ENCODE measurements at regions not wholly inside any gene's neighbourhood (a gene's known extent, or its start where the extent isn't known, plus 50 kb on each side); places are given as distances from the start of the nearest gene placed in this dataset.

- Histone ChIP-seq H3K27me3 (ENCODE audit: low read length) (no peaks in the 10 kb centered on the region), H3K79me2 (ENCODE audit: insufficient read depth, low read length) (no peaks in the 10 kb centered on the region), H4K20me1 (ENCODE audit: low read depth, low read length) (no peaks in the 10 kb centered on the region), H3K36me3 (ENCODE audit: low read length) (no peaks in the 10 kb centered on the region), H3F3A (ENCODE audit: insufficient read depth) (no peaks in the 10 kb centered on the region), H3K9ac (ENCODE audit: low read length) (no peak overlapping the region), H3K27ac (ENCODE audit: low read depth, low read length) (no peak overlapping the region), H3K9me3 (ENCODE audit: insufficient read depth, low read length) (no peaks in the 10 kb centered on the region; the same call in 1 of the 2 replicates), H3K9me2 (replicated peaks; ENCODE audit: insufficient read depth, low read length) (no peaks in the 10 kb centered on the region), H2AFZ (ENCODE audit: low read depth, low read length, severe bottlenecking) (no peak overlapping the region), H3K4me2 (ENCODE audit: low read depth, low read length, poor library complexity, severe bottlenecking) (no peak overlapping the region), H3K4me3 (ENCODE audit: insufficient read depth, low read length, poor library complexity, severe bottlenecking) (no peak overlapping the region)
- TF ChIP-seq CTCF (IDR thresholded peaks at IDR 0.05; ENCODE audit: insufficient read depth, low read length, poor library complexity, severe bottlenecking) (no peak), EZH2phosphoT487 (conservative IDR thresholded peaks at IDR 0.05; ENCODE audit: low read length) (no peak)
Measured at GRCh38 chr3:115401298-115401697, 222.0 kb upstream of the GAP43 start.

GRCh38 chr3:115401851-115402501 is 221.3 kb upstream of the GAP43 start:
- H3K9me2 ChIP-seq (replicated peaks; ENCODE audit: insufficient read depth, low read length): no peaks in the 10 kb centered on the region
- TF ChIP-seq EZH2phosphoT487 (conservative IDR thresholded peaks at IDR 0.05; ENCODE audit: low read length): no peak
- TF ChIP-seq CTCF (IDR thresholded peaks at IDR 0.05; ENCODE audit: insufficient read depth, low read length, poor library complexity, severe bottlenecking): no peak
- H3K27me3 ChIP-seq (ENCODE audit: low read length): no peaks in the 10 kb centered on the region
- H4K20me1 ChIP-seq (ENCODE audit: low read depth, low read length): no peaks in the 10 kb centered on the region
- no peak overlapping the region for H3K27ac ChIP-seq (ENCODE audit: low read depth, low read length)
- H3F3A ChIP-seq (ENCODE audit: insufficient read depth): no peaks in the 10 kb centered on the region
- H3K9me3 ChIP-seq (ENCODE audit: insufficient read depth, low read length): no peaks in the 10 kb centered on the region; the same call in 1 of the 2 replicates
- H3K4me3 ChIP-seq (ENCODE audit: insufficient read depth, low read length, poor library complexity, severe bottlenecking): no peak overlapping the region
- no peak overlapping the region for H2AFZ ChIP-seq (ENCODE audit: low read depth, low read length, severe bottlenecking)
- H3K9ac ChIP-seq (ENCODE audit: low read length): no peak overlapping the region
- H3K79me2 ChIP-seq (ENCODE audit: insufficient read depth, low read length): no peaks in the 10 kb centered on the region
- no peak overlapping the region for H3K4me2 ChIP-seq (ENCODE audit: low read depth, low read length, poor library complexity, severe bottlenecking)
- H3K36me3 ChIP-seq (ENCODE audit: low read length): no peaks in the 10 kb centered on the region

GRCh38 chr3:115402651-115403050 is 220.7 kb upstream of the GAP43 start:
- no peak for TF ChIP-seq CTCF (IDR thresholded peaks at IDR 0.05; ENCODE audit: insufficient read depth, low read length, poor library complexity, severe bottlenecking)
- TF ChIP-seq EZH2phosphoT487 (conservative IDR thresholded peaks at IDR 0.05; ENCODE audit: low read length): no peak
- Histone ChIP-seq H2AFZ (ENCODE audit: low read depth, low read length, severe bottlenecking) (no peak overlapping the region), H3K27ac (ENCODE audit: low read depth, low read length) (no peak overlapping the region)

More at GRCh38 chr3:115402651-115403050, 220.7 kb upstream of the GAP43 start:
- Histone ChIP-seq H3K9me2 (replicated peaks; ENCODE audit: insufficient read depth, low read length) (no peaks in the 10 kb centered on the region), H3K27me3 (ENCODE audit: low read length) (no peaks in the 10 kb centered on the region), H3F3A (ENCODE audit: insufficient read depth) (no peaks in the 10 kb centered on the region), H3K4me3 (ENCODE audit: insufficient read depth, low read length, poor library complexity, severe bottlenecking) (no peak overlapping the region), H3K9ac (ENCODE audit: low read length) (no peak overlapping the region), H3K79me2 (ENCODE audit: insufficient read depth, low read length) (no peaks in the 10 kb centered on the region), H3K4me2 (ENCODE audit: low read depth, low read length, poor library complexity, severe bottlenecking) (no peak overlapping the region), H4K20me1 (ENCODE audit: low read depth, low read length) (no peaks in the 10 kb centered on the region), H3K9me3 (ENCODE audit: insufficient read depth, low read length) (no peaks in the 10 kb centered on the region; the same call in 1 of the 2 replicates), H3K36me3 (ENCODE audit: low read length) (no peaks in the 10 kb centered on the region)

Data from SU-DHL-6 (cell line).